SU-DHL-6 (cell line): ENCODE measurements at regions not wholly inside any gene's neighbourhood (a gene's known extent, or its start where the extent isn't known, plus 50 kb on each side); places are given as distances from the start of the nearest gene placed in this dataset.

ENCODE experiments used
- H2AFZ ChIP-seq: fragments of 200-600 bp; sonication (generic); 2 replicates; pipeline ENCODE4 v1.6.1; 2014; ENCODE audit warnings: low read depth, mild to moderate bottlenecking, moderate library complexity, mixed read lengths, antibody characterized with exemption, low read length; ENCODE audit not compliant: severe bottlenecking
- H3F3A ChIP-seq: fragments of 200-600 bp; shearing (Covaris generic); 2 replicates; pipeline ENCODE4 v1.6.0; 2016; ENCODE audit warnings: antibody characterized with exemption, mild to moderate bottlenecking; ENCODE audit not compliant: insufficient read depth
- H3K27ac ChIP-seq: fragments of 200-600 bp; sonication (generic); 2 replicates; pipeline ENCODE4 v1.5.1; 2016; ENCODE audit warnings: low read depth, mild to moderate bottlenecking, low read length, moderate library complexity, mixed read lengths
- H3K27me3 ChIP-seq: fragments of 200-600 bp; sonication (generic), shearing (Covaris generic); 2 replicates; pipeline ENCODE4 v1.6.0; 2014; ENCODE audit warnings: mild to moderate bottlenecking, low read length
- H3K36me3 ChIP-seq: fragments of 200-600 bp; sonication (generic); 2 replicates; pipeline ENCODE4 v1.6.1; 2014; ENCODE audit warnings: mild to moderate bottlenecking, low read length, mixed read lengths
- H3K4me2 ChIP-seq: fragments of 300-600, 200-600 bp; shearing (Covaris generic), sonication (generic); 2 replicates; pipeline ENCODE4 v1.6.0; 2014; ENCODE audit warnings: low read length, low read depth, mild to moderate bottlenecking; ENCODE audit not compliant: poor library complexity, severe bottlenecking
- H3K4me3 ChIP-seq: fragments of 200-600 bp; sonication (generic); 2 replicates; pipeline ENCODE4 v1.5.1; 2014; ENCODE audit warnings: antibody characterized with exemption, low read length, mild to moderate bottlenecking, mixed read lengths; ENCODE audit not compliant: insufficient read depth, poor library complexity, severe bottlenecking
- H3K79me2 ChIP-seq: fragments of 200-600 bp; sonication (generic); 2 replicates; pipeline ENCODE4 v1.6.1; 2014; ENCODE audit warnings: mild to moderate bottlenecking, low read length, moderate library complexity; ENCODE audit not compliant: insufficient read depth
- H3K9ac ChIP-seq: fragments of 200-600 bp; sonication (generic); 2 replicates; pipeline ENCODE4 v1.7.0; 2014; ENCODE audit warnings: mild to moderate bottlenecking, low read length
- H3K9me2 ChIP-seq: fragments of 200-600 bp; sonication (generic); replicated peaks from 2 replicates; pipeline ENCODE4 v1.6.1; 2014; ENCODE audit warnings: low read length; ENCODE audit not compliant: insufficient read depth
- H3K9me3 ChIP-seq: fragments of 200-600 bp; sonication (generic); 2 replicates; pipeline ENCODE4 v1.6.1; 2014; ENCODE audit warnings: low read length, mixed read lengths; ENCODE audit not compliant: insufficient read depth
- H4K20me1 ChIP-seq: fragments of 200-600 bp; sonication (generic); 2 replicates; pipeline ENCODE4 v1.6.1; 2014; ENCODE audit warnings: low read depth, mild to moderate bottlenecking, antibody characterized with exemption, low read length, moderate library complexity, mixed read lengths
- EZH2phosphoT487 ChIP-seq: fragments of 200-600 bp; sonication (generic), shearing (Covaris generic); conservative IDR thresholded peaks from 2 replicates; pipeline ENCODE4 v1.6.1; 2018; ENCODE audit warnings: mild to moderate bottlenecking, antibody characterized with exemption, low read length, moderate library complexity, mixed read lengths
- TF ChIP-seq, protein P1 (sequence below): fragments of 200-600 bp; sonication (generic); IDR thresholded peaks from one replicate; pipeline ENCODE4 v1.5.1; 2017; ENCODE audit warnings: antibody characterized with exemption, mild to moderate bottlenecking, low read length, moderate library complexity; ENCODE audit not compliant: insufficient read depth, poor library complexity, severe bottlenecking

DNA sequence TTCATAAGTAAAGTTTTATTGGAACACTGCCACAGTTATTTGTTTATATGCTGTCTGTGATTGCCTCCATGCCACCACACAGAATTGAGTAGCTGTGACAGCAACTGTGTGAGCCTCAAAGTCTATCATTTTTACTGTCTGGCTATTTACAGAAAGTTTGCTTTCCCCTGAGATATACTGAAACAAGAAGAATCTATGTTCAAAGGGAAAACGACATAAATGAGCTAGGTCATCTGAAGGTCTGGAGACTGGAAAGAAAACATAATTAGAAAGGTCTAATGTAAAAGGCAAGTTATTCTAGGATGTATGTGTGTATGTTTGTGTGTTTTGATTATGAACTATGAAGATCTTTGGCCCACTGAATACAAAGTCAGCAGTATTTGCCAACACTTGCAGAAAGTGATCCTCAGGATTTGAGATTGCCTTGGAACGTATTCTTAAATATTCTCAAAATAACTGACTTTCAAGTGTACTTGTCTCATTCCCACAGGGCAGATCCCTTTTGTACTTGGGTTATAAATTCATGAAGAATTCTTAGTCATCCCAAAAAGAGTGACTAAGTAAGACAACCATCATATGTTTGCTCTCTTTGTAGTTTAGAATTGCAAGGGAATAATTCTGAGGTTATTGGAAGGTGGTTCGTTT is 677.7 kb downstream of the DOK5 start:
- H3K4me3 ChIP-seq: no peak overlapping the region
- H3F3A ChIP-seq: no peaks in the 10 kb centered on the region
- no peaks in the 10 kb centered on the region for H3K27me3 ChIP-seq
- TF ChIP-seq, protein P1, sequence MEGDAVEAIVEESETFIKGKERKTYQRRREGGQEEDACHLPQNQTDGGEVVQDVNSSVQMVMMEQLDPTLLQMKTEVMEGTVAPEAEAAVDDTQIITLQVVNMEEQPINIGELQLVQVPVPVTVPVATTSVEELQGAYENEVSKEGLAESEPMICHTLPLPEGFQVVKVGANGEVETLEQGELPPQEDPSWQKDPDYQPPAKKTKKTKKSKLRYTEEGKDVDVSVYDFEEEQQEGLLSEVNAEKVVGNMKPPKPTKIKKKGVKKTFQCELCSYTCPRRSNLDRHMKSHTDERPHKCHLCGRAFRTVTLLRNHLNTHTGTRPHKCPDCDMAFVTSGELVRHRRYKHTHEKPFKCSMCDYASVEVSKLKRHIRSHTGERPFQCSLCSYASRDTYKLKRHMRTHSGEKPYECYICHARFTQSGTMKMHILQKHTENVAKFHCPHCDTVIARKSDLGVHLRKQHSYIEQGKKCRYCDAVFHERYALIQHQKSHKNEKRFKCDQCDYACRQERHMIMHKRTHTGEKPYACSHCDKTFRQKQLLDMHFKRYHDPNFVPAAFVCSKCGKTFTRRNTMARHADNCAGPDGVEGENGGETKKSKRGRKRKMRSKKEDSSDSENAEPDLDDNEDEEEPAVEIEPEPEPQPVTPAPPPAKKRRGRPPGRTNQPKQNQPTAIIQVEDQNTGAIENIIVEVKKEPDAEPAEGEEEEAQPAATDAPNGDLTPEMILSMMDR: no peak
- TF ChIP-seq EZH2phosphoT487: no peak
- no peak overlapping the region for H3K4me2 ChIP-seq
- H3K9me3 ChIP-seq: no peaks in the 10 kb centered on the region
- H2AFZ ChIP-seq: no peak overlapping the region
- no peak overlapping the region for H3K9ac ChIP-seq
- H3K9me2 ChIP-seq: no peaks in the 10 kb centered on the region
- no peaks in the 10 kb centered on the region for H3K79me2 ChIP-seq
- H3K36me3 ChIP-seq: no peaks in the 10 kb centered on the region
- no peaks in the 10 kb centered on the region for H4K20me1 ChIP-seq
- H3K27ac ChIP-seq: no peak overlapping the region

DNA sequence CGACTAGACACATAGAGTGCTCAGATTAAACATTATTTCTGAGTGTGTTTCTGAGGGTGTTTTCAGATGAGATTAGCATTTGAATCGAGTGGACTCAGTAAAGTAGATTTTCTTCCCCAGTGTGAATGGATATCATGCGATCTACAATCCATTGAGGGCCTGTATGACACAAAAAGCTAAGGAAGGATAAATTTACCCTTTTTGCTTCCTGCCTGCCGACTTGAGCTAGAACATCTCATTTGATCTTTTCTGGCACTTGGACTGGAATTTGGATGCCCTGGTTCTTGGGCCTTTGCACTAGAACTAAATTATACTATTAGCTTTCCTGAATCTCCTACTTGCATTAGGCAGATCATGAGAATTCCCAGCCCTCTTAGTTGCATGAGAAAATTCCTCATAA is 675.8 kb downstream of the DOK5 start:
- TF ChIP-seq, protein P1: no peak
- no peak for TF ChIP-seq EZH2phosphoT487
- Histone ChIP-seq H4K20me1 (no peaks in the 10 kb centered on the region), H3K27ac (no peak overlapping the region), H3K27me3 (no peaks in the 10 kb centered on the region), H3K4me3 (no peak overlapping the region), H2AFZ (no peak overlapping the region), H3F3A (no peaks in the 10 kb centered on the region), H3K9me3 (no peaks in the 10 kb centered on the region), H3K9me2 (no peaks in the 10 kb centered on the region), H3K9ac (no peak overlapping the region), H3K79me2 (no peaks in the 10 kb centered on the region), H3K4me2 (no peak overlapping the region), H3K36me3 (no peaks in the 10 kb centered on the region)

DNA sequence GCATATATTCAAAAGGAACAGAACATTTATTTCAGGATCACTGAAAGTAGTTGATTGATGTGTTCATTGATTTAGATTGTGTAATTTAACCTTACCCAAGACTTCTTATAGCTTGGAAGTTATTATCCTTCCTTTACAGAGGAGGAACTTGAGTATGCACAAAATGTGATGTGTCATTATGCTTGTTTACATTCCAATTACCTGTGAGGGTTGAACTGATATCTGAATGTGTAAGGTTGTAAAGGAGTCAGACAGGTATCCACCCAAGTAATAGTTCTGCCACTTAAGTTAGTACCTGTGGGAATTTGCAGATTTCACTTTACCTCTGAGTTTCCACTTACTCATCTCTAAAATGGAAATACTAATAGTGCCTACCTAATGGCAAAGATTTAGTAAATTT is 668.2 kb downstream of the DOK5 start:
- H3K27ac ChIP-seq: no peak overlapping the region
- H4K20me1 ChIP-seq: no peaks in the 10 kb centered on the region
- H3K4me2 ChIP-seq: no peak overlapping the region
- H2AFZ ChIP-seq: no peak overlapping the region
- no peaks in the 10 kb centered on the region for H3F3A ChIP-seq
- no peaks in the 10 kb centered on the region for H3K36me3 ChIP-seq
- H3K9ac ChIP-seq: no peak overlapping the region
- no peaks in the 10 kb centered on the region for H3K9me2 ChIP-seq
- no peak overlapping the region for H3K4me3 ChIP-seq
- H3K9me3 ChIP-seq: no peaks in the 10 kb centered on the region
- H3K27me3 ChIP-seq: no peaks in the 10 kb centered on the region
- TF ChIP-seq, protein P1: no peak
- TF ChIP-seq EZH2phosphoT487: no peak
- H3K79me2 ChIP-seq: no peaks in the 10 kb centered on the region
